ENCODE measurements at regions not wholly inside any gene's neighbourhood (a gene's known extent, or its start where the extent isn't known, plus 50 kb on each side); places are given as distances from the start of the nearest gene placed in this dataset.

DNA sequence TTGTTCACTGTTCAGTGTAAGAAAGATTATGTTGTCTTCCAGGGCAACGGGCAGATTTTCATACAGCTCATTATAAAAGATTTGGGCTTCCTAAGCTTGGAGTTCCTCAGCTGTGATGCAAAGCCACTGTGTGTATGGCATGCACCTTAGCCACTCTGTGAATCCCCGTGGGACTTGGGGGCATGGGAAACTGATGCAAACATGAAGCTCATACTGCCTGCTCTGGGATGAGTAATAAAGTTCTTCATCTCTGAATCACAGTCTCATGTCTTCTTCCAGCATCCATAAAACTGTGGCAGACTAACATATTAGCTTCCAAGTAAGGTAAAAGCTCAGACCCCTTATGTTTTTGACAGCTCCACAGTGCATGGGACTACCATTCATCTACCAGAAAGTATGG lies 154.3 kb upstream of the RORA start:
- Histone ChIP-seq H4K20me1 (ENCODE audit: insufficient read depth, low read length) (no peaks in the 10 kb centered on the region), H3K36me3 (ENCODE audit: insufficient read depth, low read length) (no peaks in the 10 kb centered on the region), H3K27me3 (ENCODE audit: insufficient read depth, low read length) (peaks cover 4% of the 10 kb centered on the region; the same call in 1 of the 2 replicates), H2AFZ (ENCODE audit: low read length) (no peak overlapping the region), H3K4me1 (ENCODE audit: insufficient read depth, low read length, severe bottlenecking) (no peaks in the 10 kb centered on the region), H3K4me2 (ENCODE audit: low read length) (no peak overlapping the region), H3K4me3 (ENCODE audit: low read depth, low read length, poor library complexity, severe bottlenecking) (no peak overlapping the region), H3K9me2 (ENCODE audit: low read depth, low read length) (no peaks in the 10 kb centered on the region), H3K27ac (ENCODE audit: low read depth, low read length, poor library complexity, severe bottlenecking) (no peak overlapping the region), H3K79me2 (ENCODE audit: insufficient read depth, low read length) (no peaks in the 10 kb centered on the region), H3K9ac (ENCODE audit: low read length) (no peak overlapping the region), H3K9me3 (ENCODE audit: low read length) (no peaks in the 10 kb centered on the region), H3F3A (ENCODE audit: insufficient read depth, low read length) (no peaks in the 10 kb centered on the region)
- TF ChIP-seq EZH2 (IDR thresholded peaks at IDR 0.05; ENCODE audit: borderline replicate concordance, low read length) (no peak), CTCF (IDR thresholded peaks at IDR 0.05; ENCODE audit: low read length) (no peak)

DNA sequence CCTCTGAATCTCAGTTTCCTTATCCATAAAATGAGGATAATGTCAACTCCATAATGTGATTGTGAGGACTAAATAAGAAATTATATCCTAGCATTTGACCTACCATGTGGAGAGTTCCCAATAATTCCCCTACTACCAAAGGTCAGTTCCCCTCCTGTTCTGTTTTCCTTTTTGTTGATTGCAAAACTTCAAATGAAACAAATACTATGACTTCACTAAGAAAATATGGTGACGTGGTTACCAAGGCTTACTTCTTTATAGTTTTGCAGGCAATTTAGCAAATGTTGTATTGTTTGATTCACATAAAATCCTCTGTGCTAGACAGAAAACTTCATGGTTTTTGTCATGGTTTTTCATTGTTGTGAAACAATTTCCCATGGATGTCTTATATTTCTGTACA lies 153.8 kb upstream of the RORA start:
- no peaks in the 10 kb centered on the region for H4K20me1 ChIP-seq (ENCODE audit: insufficient read depth, low read length)
- TF ChIP-seq CTCF (IDR thresholded peaks at IDR 0.05; ENCODE audit: low read length) (no peak), EZH2 (IDR thresholded peaks at IDR 0.05; ENCODE audit: borderline replicate concordance, low read length) (no peak)
- H3K9ac ChIP-seq (ENCODE audit: low read length): no peak overlapping the region
- H3K9me3 ChIP-seq (ENCODE audit: low read length): no peaks in the 10 kb centered on the region
- H3K79me2 ChIP-seq (ENCODE audit: insufficient read depth, low read length): no peaks in the 10 kb centered on the region
- H3K27ac ChIP-seq (ENCODE audit: low read depth, low read length, poor library complexity, severe bottlenecking): no peak overlapping the region
- H3F3A ChIP-seq (ENCODE audit: insufficient read depth, low read length): no peaks in the 10 kb centered on the region
- no peak overlapping the region for H3K4me3 ChIP-seq (ENCODE audit: low read depth, low read length, poor library complexity, severe bottlenecking)
- no peaks in the 10 kb centered on the region for H3K9me2 ChIP-seq (ENCODE audit: low read depth, low read length)
- H3K4me1 ChIP-seq (ENCODE audit: insufficient read depth, low read length, severe bottlenecking): no peaks in the 10 kb centered on the region
- no peak overlapping the region for H3K4me2 ChIP-seq (ENCODE audit: low read length)
- H3K36me3 ChIP-seq (ENCODE audit: insufficient read depth, low read length): no peaks in the 10 kb centered on the region
- H2AFZ ChIP-seq (ENCODE audit: low read length): no peak overlapping the region
- peaks cover 4% of the 10 kb centered on the region; the same call in 1 of the 2 replicates for H3K27me3 ChIP-seq (ENCODE audit: insufficient read depth, low read length)

DNA sequence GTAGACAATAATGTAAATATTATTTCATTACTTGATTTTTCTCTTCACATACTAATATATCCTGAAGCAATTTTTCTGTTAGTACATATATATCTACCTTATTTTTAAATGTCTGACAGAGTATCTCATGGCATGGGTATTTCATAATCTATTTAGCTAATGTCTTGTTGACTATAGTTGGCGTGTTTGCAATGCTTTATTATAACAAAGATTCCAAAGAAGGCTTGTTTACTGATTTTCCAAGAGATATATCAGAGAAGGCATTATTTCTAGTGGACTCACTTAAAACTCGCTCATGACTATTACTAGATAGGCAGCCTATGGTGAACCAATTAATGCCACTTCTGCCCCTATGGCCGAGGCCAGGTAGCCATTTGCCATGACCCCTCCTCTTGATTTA lies 152.4 kb upstream of the RORA start:
- Histone ChIP-seq H3F3A (ENCODE audit: insufficient read depth, low read length) (no peaks in the 10 kb centered on the region), H3K79me2 (ENCODE audit: insufficient read depth, low read length) (no peaks in the 10 kb centered on the region), H3K4me3 (ENCODE audit: low read depth, low read length, poor library complexity, severe bottlenecking) (no peak overlapping the region), H3K27me3 (ENCODE audit: insufficient read depth, low read length) (peaks cover 4% of the 10 kb centered on the region; the same call in 1 of the 2 replicates), H3K27ac (ENCODE audit: low read depth, low read length, poor library complexity, severe bottlenecking) (no peak overlapping the region), H3K4me2 (ENCODE audit: low read length) (no peak overlapping the region), H3K9me2 (ENCODE audit: low read depth, low read length) (no peaks in the 10 kb centered on the region), H3K4me1 (ENCODE audit: insufficient read depth, low read length, severe bottlenecking) (no peaks in the 10 kb centered on the region), H3K9me3 (ENCODE audit: low read length) (no peaks in the 10 kb centered on the region), H3K9ac (ENCODE audit: low read length) (no peak overlapping the region), H4K20me1 (ENCODE audit: insufficient read depth, low read length) (no peaks in the 10 kb centered on the region), H2AFZ (ENCODE audit: low read length) (no peak overlapping the region), H3K36me3 (ENCODE audit: insufficient read depth, low read length) (no peaks in the 10 kb centered on the region)
- TF ChIP-seq EZH2 (IDR thresholded peaks at IDR 0.05; ENCODE audit: borderline replicate concordance, low read length) (no peak), CTCF (IDR thresholded peaks at IDR 0.05; ENCODE audit: low read length) (no peak)
